NCI-H526 treated with DMSO at 0.1 percent for 48 hours (cell line): ENCODE measurements at regions not wholly inside any gene's neighbourhood (a gene's known extent, or its start where the extent isn't known, plus 50 kb on each side); places are given as distances from the start of the nearest gene placed in this dataset.
"Not testable (repeated sequence)": the region's sequence is repeated elsewhere in the genome, so short reads cannot be mapped to it uniquely, and the experiment has no call there.

ENCODE experiments used
- DNase-seq: peaks from one replicate; lab custom pipeline; 2025; lab: John Stamatoyannopoulos, UW

- DNase-seq: no peak
Measured at GRCh38 chr12:68984796-68985573, 52.0 kb upstream of the CPM start.

- not testable (repeated sequence) for DNase-seq
Measured at GRCh38 chr12:68997526-68997925, 64.6 kb upstream of the CPM start.

GRCh38 chr12:68998041-68998440 lies 65.1 kb upstream of the CPM start:
- DNase-seq: no peak

- DNase-seq: no peak
Measured at GRCh38 chr12:69000074-69000473, 67.1 kb upstream of the CPM start.

GRCh38 chr12:69000540-69001243 lies 67.7 kb upstream of the CPM start:
- DNase-seq: no peak

- no peak for DNase-seq
Measured at GRCh38 chr12:69001251-69001650, 68.3 kb upstream of the CPM start.

- no peak for DNase-seq
Measured at GRCh38 chr12:69002969-69003368, 70.0 kb upstream of the CPM start.

GRCh38 chr12:69003991-69004390 lies 71.0 kb upstream of the CPM start:
- DNase-seq: no peak

- peak; percentile 20 for DNase-seq
Measured at GRCh38 chr12:69007101-69007854, 74.3 kb upstream of the CPM start.

GRCh38 chr12:69007855-69008351 lies 74.9 kb upstream of the CPM start:
- peak; percentile 60 for DNase-seq

GRCh38 chr12:69008520-69008919 lies 75.5 kb upstream of the CPM start:
- no peak for DNase-seq

- no peak for DNase-seq
Measured at GRCh38 chr12:69014047-69014446, 81.1 kb upstream of the CPM start.

- no peak for DNase-seq
Measured at GRCh38 chr12:69015017-69015416, 82.0 kb upstream of the CPM start.

GRCh38 chr12:69015831-69016230 lies 82.9 kb upstream of the CPM start:
- DNase-seq: no peak

- DNase-seq: no peak
Measured at GRCh38 chr12:69019082-69019481, 86.1 kb upstream of the CPM start.

- no peak for DNase-seq
Measured at GRCh38 chr12:69019910-69020309, 86.9 kb upstream of the CPM start.

- no peak for DNase-seq
Measured at GRCh38 chr12:69022674-69023073, 89.7 kb upstream of the CPM start.

- DNase-seq: no peak
Measured at GRCh38 chr12:69023840-69024239, 90.9 kb upstream of the CPM start.

- DNase-seq: no peak
Measured at GRCh38 chr12:69024413-69024812, 91.4 kb upstream of the CPM start.

GRCh38 chr12:69024907-69025306 lies 91.9 kb upstream of the CPM start:
- DNase-seq: no peak

- DNase-seq: no peak
Measured at GRCh38 chr12:69026336-69026735, 93.4 kb upstream of the CPM start.

- DNase-seq: no peak
Measured at GRCh38 chr12:69027411-69027881, 94.5 kb upstream of the CPM start.
